ENCODE measurements at regions not wholly inside any gene's neighbourhood (a gene's known extent, or its start where the extent isn't known, plus 50 kb on each side); places are given as distances from the start of the nearest gene placed in this dataset.

GRCh38 chr9:129434187-129434586 lies 186.7 kb downstream of the C9orf50 start:
- TF ChIP-seq EZH2phosphoT487 (IDR thresholded peaks at IDR 0.05; ENCODE audit: insufficient read depth, low read depth): no peak
- TF ChIP-seq EZH2 (IDR thresholded peaks at IDR 0.05; ENCODE audit: insufficient read depth, poor library complexity, severe bottlenecking): no peak

Measured in GM23248 (cell line).